ENCODE measurements at regions not wholly inside any gene's neighbourhood (a gene's known extent, or its start where the extent isn't known, plus 50 kb on each side); places are given as distances from the start of the nearest gene placed in this dataset.
"Not testable (repeated sequence)": the region's sequence is repeated elsewhere in the genome, so short reads cannot be mapped to it uniquely, and the experiment has no call there.

DNA sequence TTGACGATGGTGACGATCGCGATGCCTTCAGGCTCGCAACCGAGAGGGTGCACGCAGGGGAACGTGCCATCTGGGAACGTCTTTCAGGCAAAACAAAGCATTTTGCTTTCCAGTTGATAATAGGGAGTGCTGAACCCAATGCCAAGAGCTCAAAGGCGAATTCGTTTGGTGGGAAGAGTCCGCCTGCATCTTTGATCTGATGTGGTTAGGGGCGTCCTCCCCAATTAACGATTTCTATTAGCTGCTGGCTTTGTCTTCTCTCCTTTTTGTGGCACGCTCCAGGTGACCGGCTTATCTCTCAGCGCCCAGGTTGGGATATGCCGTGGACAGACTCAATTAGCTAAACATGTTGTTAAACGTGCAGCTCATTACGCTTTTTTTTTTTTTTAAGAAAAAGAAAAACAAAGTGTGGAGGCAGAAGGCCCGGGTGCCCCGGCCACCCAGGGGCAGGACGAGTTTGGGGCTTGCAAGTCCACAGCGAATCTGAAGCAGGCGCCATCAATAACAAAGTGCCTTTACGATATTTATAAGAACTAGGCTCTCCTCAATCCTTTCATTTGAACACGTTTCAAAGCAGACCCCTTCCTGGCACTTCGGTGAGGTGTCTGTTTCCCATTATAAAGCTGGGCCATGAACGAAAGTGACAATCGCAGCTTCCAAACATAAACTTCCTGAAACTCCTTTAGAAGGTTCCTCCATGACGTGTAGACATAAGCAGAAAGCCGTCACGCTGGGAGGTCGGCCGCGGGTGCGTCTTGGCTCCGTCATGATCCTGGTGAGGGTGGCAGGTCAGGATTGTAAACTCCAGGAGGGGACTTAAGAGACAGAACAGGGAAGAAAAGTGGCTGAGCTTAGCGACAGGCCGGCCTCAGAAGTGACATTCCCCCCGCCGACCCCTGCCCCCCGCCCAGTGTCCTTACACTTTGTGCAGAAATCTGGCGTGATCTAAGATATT lies 155.3 kb downstream of the LAT start:
- DNase-seq (ENCODE audit: extremely low read depth, low read depth): not testable (repeated sequence)

GRCh38 chr16:29139261-29139802 lies 154.5 kb downstream of the LAT start:
- no peak for DNase-seq (ENCODE audit: extremely low read depth, low read depth)

DNA sequence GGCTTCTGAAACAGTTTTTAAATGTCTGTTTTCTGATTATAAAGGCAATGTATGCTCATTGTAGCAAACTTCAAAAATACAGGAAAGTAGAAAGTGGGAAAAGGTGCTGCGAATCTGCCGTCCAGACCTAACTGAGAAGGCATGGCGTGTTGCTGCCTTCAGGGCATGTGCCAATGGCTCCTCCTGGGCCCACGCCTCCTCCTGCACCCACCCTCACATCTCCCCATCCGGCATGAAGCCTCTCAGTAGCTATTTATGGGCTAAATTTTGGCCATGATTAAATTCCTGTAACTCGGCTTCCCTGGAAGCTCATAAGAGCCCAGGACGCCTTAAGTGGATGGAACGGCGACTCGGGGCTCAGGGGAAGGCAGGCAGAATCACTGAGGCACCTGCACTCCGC lies 153.8 kb downstream of the LAT start:
- not testable (repeated sequence) for DNase-seq (ENCODE audit: extremely low read depth, low read depth)

- DNase-seq (ENCODE audit: extremely low read depth, low read depth): not testable (repeated sequence)
These were observed 153.2 kb downstream of the LAT start for GRCh38 chr16:29137894-29138662.

- not testable (repeated sequence) for DNase-seq (ENCODE audit: extremely low read depth, low read depth)
These were observed 152.6 kb downstream of the LAT start for GRCh38 chr16:29137461-29137860.

- DNase-seq (ENCODE audit: extremely low read depth, low read depth): not testable (repeated sequence)
These were observed 152.1 kb downstream of the LAT start for GRCh38 chr16:29136916-29137315.

- DNase-seq (ENCODE audit: extremely low read depth, low read depth): not testable (repeated sequence)
These were observed 151.3 kb downstream of the LAT start for GRCh38 chr16:29136046-29136696.

DNA sequence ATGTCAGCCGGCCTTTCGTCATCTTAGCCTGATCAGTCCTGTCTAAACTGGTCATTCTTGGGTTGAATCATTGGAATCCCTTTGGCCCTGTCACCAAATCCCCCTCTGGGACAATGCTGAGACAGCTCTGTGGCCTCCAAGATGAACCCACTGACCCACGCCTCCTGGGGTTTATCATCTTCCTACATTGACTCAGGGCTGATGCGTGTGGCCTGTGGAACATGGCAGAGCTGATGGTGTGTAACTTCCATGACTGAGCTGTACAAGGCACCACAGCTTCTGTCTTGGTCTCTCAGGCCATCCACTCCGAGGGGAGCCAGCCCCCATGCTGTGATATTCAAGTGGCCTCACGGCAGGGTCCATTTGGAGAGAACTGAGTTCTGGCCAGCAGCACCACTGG lies 150.2 kb downstream of the LAT start:
- not testable (repeated sequence) for DNase-seq (ENCODE audit: extremely low read depth, low read depth)

DNA sequence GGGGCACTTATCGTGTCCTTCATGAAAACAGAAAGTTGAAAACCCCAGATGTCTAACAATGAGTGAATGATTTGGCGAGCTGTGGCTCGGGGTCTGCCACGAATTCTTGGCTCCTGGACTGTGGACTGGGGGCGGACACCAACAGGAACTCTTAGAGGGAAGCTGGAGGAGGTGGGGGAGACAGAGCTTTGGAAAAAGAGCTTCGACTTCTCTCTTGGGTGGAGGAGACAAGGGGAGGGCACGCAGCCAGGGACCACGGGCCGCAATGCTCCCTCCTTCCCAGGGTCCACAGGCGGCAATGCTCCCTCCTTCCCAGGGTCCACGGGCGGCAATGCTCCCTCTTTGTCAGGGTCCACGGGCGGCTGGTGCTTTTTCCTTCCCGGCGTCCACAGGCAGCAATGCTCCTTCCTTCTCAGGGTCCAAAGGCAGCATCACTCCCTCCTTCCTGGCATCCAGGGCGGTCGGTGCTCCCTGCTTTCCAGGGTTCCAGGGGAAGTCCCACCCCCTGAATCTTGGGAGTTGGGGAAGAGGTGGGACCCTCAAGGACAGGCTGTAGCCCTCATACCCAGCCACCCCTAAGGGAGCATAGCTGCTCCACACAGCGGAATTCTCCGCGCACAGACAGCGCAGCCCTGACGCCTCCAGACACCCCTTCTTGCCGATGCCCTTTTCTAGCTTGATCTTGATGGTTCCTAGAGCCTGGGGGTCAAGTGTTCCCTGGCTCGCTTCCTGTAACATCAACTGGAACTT lies 149.0 kb downstream of the LAT start:
- not testable (repeated sequence) for DNase-seq (ENCODE audit: extremely low read depth, low read depth)

DNA sequence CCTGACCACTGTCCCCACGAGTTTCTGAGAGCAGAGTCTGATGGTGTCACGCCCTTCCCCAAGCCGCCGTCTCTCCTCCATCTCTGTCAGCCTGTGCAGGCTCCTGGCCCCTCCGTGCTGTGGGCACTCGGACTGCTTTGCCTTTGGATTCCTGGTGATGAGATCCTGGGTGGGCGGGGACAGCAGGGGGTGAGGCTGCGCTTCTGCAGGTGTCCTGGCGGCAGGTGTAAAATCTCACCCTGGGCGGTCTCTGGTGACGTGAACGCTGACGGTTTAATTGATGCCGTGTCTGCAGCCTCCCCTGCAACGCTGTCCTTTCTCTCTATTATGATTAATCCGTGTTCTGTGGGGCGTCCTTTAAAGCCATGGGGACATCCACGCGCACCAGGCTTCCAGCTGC lies 148.0 kb downstream of the LAT start:
- not testable (repeated sequence) for DNase-seq (ENCODE audit: extremely low read depth, low read depth)

GRCh38 chr16:29132444-29132843 lies 147.6 kb downstream of the LAT start:
- DNase-seq (ENCODE audit: extremely low read depth, low read depth): not testable (repeated sequence)

- not testable (repeated sequence) for DNase-seq (ENCODE audit: extremely low read depth, low read depth)
These were observed 146.3 kb downstream of the LAT start for GRCh38 chr16:29130901-29131851.

- DNase-seq (ENCODE audit: extremely low read depth, low read depth): not testable (repeated sequence)
These were observed 145.4 kb downstream of the LAT start for GRCh38 chr16:29130131-29130711.

DNA sequence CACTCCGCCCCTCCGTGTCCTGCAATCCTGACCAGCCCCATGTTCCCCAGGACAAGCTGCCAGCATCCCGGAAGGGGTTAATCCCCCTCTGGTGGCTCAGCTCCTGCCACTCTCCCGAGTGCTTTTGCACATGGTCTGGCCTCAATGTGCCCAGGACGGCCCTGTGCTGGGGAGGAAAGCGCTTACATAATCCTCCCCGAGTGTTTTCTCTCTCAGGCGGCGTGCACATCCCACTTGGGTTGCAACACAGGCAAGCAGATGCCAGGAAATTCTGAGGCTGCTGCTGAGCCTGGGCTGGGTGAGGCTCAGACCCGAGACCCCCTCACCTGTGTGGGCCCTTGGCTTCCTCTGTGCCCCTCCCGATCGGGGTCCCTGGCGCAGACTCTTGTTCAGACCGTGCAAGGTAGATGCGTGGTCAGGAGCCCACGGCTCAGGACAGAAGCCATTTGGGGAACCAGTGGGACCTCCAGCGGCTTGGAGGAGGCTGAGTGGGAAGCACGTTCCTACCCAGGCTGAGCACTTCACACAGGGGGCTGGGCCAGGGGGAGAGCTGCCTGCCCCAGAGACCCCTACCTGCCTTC lies 144.7 kb downstream of the LAT start:
- DNase-seq (ENCODE audit: extremely low read depth, low read depth): not testable (repeated sequence)

GRCh38 chr16:29128732-29129457 lies 144.0 kb downstream of the LAT start:
- DNase-seq (ENCODE audit: extremely low read depth, low read depth): not testable (repeated sequence)

GRCh38 chr16:29127806-29128420 lies 143.1 kb downstream of the LAT start:
- DNase-seq (ENCODE audit: extremely low read depth, low read depth): not testable (repeated sequence)

DNA sequence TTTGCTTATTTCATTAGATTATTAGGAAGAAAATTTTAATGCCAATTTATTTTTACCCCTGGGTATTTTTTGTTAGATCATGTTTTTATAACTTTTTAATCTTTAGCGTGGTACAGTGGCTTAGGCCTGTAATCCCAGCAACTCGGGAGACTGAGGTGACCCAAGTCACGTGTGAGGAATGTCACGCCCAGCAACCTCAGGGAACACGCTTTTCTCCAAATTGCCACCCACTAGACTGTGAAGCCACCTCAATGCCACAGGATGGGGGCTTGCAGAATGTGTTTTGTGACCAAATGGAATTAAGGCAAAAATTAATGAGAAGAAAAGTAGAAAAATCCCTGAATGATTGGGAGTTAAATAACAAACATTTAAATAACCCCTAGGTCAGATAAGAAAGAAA lies 141.8 kb downstream of the LAT start:
- no peak for DNase-seq (ENCODE audit: extremely low read depth, low read depth)

Measured in NCI-H460 (cell line).